Ureter (tissue), 1 donor: ENCODE measurements at regions not wholly inside any gene's neighbourhood (a gene's known extent, or its start where the extent isn't known, plus 50 kb on each side); places are given as distances from the start of the nearest gene placed in this dataset.

ENCODE experiments used
- DNase-seq: peaks from one replicate; pipeline ENCODE4 v3.0.0-alpha.2; 2020; ENCODE audit warnings: low spot score
- donor health status: DM: yes; HTN: yes; CAD: no.

GRCh38 chr9:89958086-89958485 lies 353.3 kb downstream of the GADD45G start:
- DNase-seq = no peak

GRCh38 chr9:89961616-89962341 lies 357.0 kb downstream of the GADD45G start:
- no peak for DNase-seq

- DNase-seq = no peak
These were observed 358.5 kb downstream of the GADD45G start for GRCh38 chr9:89963280-89963679.

- DNase-seq = no peak
These were observed 362.7 kb downstream of the GADD45G start for GRCh38 chr9:89967527-89967926.

- DNase-seq = no peak
These were observed 364.4 kb downstream of the GADD45G start for GRCh38 chr9:89969156-89969675.

- DNase-seq = no peak
These were observed 365.2 kb downstream of the GADD45G start for GRCh38 chr9:89969881-89970639.

GRCh38 chr9:89970701-89971100 lies 365.9 kb downstream of the GADD45G start:
- no peak for DNase-seq

GRCh38 chr9:89972535-89972934 lies 367.7 kb downstream of the GADD45G start:
- no peak for DNase-seq

GRCh38 chr9:89974582-89974981 lies 369.8 kb downstream of the GADD45G start:
- no peak for DNase-seq

GRCh38 chr9:89975024-89975423 lies 370.2 kb downstream of the GADD45G start:
- no peak for DNase-seq

- no peak for DNase-seq
These were observed 370.8 kb downstream of the GADD45G start for GRCh38 chr9:89975630-89976029.

GRCh38 chr9:89978185-89978584 lies 373.4 kb downstream of the GADD45G start:
- DNase-seq = no peak

- no peak for DNase-seq
These were observed 375.8 kb downstream of the GADD45G start for GRCh38 chr9:89980600-89980999.

GRCh38 chr9:89982016-89982415 lies 377.2 kb downstream of the GADD45G start:
- no peak for DNase-seq

- DNase-seq = no peak
These were observed 378.6 kb downstream of the GADD45G start for GRCh38 chr9:89983411-89983810.

GRCh38 chr9:89984214-89984613 lies 379.4 kb downstream of the GADD45G start:
- no peak for DNase-seq

GRCh38 chr9:89985068-89985467 lies 380.3 kb downstream of the GADD45G start:
- no peak for DNase-seq

- DNase-seq = no peak
These were observed 381.4 kb downstream of the GADD45G start for GRCh38 chr9:89986190-89986589.

GRCh38 chr9:89988458-89988857 lies 383.6 kb downstream of the GADD45G start:
- no peak for DNase-seq

GRCh38 chr9:89991204-89991790 lies 386.5 kb downstream of the GADD45G start:
- DNase-seq = no peak

- no peak for DNase-seq
These were observed 387.8 kb downstream of the GADD45G start for GRCh38 chr9:89992326-89993198.
